ENCODE measurements at regions not wholly inside any gene's neighbourhood (a gene's known extent, or its start where the extent isn't known, plus 50 kb on each side); places are given as distances from the start of the nearest gene placed in this dataset.

DNA sequence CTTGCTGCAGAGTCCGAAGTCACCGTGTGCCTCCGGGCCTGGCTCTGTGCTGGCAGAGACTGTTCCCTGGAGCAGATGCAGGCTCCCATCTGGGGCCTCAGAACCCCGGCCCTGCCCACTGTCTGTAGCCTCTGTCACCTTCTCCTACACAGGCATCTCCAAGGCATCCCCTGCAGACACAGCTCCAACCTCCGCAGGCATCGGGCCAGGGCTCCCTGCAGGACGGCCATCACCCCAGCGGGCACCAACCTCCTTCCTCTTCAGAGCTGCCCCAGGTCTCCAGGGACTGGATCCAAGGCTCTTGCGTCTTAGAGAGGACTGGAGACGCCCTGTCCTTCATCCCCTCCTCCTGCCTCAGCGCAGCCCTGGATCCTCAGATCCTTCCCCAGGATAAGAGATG is 69.9 kb upstream of the MYL10 start:
- H3K27me3 Mint-ChIP-seq, result peaks cover 17% of the 10 kb centered on the region
- peaks cover 2% of the 10 kb centered on the region for H3K36me3 Mint-ChIP-seq (ENCODE audit: low read depth)
- no peak for DNase-seq
- H3K4me3 Mint-ChIP-seq, result no peak overlapping the region
- H3K4me1 Mint-ChIP-seq, result peaks cover 2% of the 10 kb centered on the region
- H3K27ac Mint-ChIP-seq, result no peak overlapping the region
- ATAC-seq, result no peak
- no peaks in the 10 kb centered on the region for H3K9me3 ChIP-seq (ENCODE audit: control insufficient read depth, low read length, poor library complexity, severe bottlenecking)

DNA sequence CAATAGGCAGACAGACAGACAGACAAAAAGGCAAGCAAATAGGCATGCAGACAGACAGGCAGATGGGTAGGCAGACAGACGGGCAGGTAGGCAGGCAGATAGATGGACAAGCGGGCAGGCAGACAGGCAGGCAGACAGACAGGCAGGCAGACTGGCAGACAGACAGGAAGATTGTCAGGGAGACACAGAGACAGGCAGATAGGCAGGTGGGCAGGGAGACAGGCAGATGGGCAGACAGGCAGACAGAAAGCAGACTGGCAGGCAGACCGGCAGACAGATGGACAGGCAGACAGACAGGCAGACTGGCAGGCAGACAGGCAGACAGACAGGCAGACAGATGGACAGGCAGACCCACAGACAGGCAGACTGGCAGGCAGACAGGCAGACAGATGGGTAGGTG is 70.3 kb upstream of the MYL10 start:
- ATAC-seq, result no peak
- Mint-ChIP-seq H3K27ac (no peak overlapping the region), H3K4me1 (peaks cover 2% of the 10 kb centered on the region), H3K27me3 (peaks cover 17% of the 10 kb centered on the region), H3K36me3 (ENCODE audit: low read depth) (peaks cover 2% of the 10 kb centered on the region), H3K4me3 (no peak overlapping the region)
- H3K9me3 ChIP-seq (ENCODE audit: control insufficient read depth, low read length, poor library complexity, severe bottlenecking), result no peaks in the 10 kb centered on the region
- no peak for DNase-seq

DNA sequence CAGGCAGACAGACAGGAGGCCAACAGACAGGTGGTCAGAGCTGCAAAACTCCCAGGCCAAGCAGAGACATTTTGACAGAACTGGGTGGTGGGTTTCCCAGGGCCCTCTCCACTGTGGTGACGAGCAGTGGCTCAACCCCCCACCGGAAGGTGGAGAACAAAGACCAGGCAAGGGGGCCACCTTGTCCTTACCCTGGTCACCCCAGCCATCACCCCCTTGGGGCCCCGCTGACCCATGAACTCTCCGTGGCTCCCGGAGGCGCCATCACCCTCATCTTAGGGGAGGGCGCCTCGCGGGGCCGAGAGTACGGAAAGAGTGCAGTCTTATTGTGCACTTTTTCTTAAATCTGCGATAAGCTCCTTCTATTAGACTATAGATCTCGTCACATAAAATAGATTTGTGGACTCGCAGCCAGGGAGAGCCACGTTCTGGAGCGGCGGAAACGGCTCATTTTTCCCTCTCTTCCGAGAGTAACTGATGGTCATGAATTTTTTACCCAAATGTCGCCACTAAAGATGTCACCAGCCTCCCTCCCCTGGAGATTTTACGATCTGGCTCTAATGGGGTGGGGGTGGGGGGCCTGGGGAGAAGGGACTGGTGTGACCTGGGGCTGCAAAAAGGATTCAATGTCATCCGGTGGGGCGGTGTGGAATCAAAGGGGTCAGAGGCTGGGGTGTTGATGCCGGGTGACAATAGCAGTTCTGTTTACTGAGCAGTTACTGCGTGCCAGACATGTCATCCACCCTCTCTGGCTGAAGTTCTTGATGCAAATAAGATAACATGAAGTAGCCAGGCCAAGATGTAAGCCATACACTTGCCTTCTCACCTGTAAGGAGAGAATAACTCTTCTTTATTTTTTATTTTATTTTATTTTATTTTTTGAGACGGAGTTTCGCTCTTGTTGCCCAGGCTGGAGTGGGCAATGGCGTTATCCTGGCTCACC is 71.1 kb upstream of the MYL10 start:
- ATAC-seq, result no peak
- Mint-ChIP-seq H3K4me3 (no peak overlapping the region), H3K27me3 (peaks cover 18% of the 10 kb centered on the region)

DNA sequence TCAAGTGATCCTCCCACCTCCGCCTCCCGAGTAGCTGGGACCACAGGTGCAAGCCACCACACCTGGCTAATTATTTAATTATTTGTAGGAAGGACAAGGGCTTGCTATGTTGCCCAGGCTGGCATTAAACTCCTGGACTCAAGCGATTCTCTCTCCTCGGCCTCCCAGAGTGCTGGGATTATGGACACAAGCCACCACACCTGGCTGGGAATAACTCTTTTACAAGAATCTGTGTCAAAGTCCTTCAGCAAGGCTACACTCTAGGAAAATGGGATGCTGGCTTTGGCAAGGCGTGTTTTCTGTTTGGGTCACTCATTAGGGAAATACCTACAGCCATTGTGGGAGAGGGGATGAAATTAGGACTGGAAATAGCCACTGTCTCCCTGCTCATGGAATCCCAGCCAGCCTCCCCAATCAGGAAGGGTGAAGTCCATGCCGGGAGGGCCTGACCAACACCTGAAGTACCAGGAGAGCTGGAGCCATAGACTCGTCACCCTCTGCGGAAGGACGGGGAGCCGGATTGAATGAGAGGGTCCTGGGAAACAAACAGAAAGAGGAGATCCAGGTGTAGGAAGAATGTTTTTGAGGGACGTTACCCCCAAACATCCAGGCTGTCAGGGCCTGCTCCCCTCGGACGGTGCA is 72.2 kb upstream of the MYL10 start:
- no peak overlapping the region for H3K4me3 Mint-ChIP-seq
- no peak for ATAC-seq
- H3K27ac Mint-ChIP-seq, result no peak overlapping the region
- DNase-seq, result no peak
- peaks cover 2% of the 10 kb centered on the region for H3K36me3 Mint-ChIP-seq (ENCODE audit: low read depth)
- H3K27me3 Mint-ChIP-seq, result peaks cover 25% of the 10 kb centered on the region
- no peaks in the 10 kb centered on the region for H3K9me3 ChIP-seq (ENCODE audit: control insufficient read depth, low read length, poor library complexity, severe bottlenecking)
- H3K4me1 Mint-ChIP-seq, result peaks cover 3% of the 10 kb centered on the region

More for the DNA sequence above, 71.1 kb upstream of the MYL10 start:
- no peak for DNase-seq
- no peaks in the 10 kb centered on the region for H3K9me3 ChIP-seq (ENCODE audit: control insufficient read depth, low read length, poor library complexity, severe bottlenecking)
- H3K4me1 Mint-ChIP-seq, result peaks cover 2% of the 10 kb centered on the region
- H3K36me3 Mint-ChIP-seq (ENCODE audit: low read depth), result peaks cover 2% of the 10 kb centered on the region
- no peak overlapping the region for H3K27ac Mint-ChIP-seq

- DNase-seq, result no peak
- Mint-ChIP-seq H3K27ac (no peak overlapping the region), H3K27me3 (peaks cover 25% of the 10 kb centered on the region), H3K4me3 (no peak overlapping the region), H3K4me1 (peaks cover 3% of the 10 kb centered on the region), H3K36me3 (ENCODE audit: low read depth) (no peaks in the 10 kb centered on the region)
- no peak for ATAC-seq
- no peaks in the 10 kb centered on the region for H3K9me3 ChIP-seq (ENCODE audit: control insufficient read depth, low read length, poor library complexity, severe bottlenecking)
Observed at GRCh38 chr7:101702362-101702850, 73.3 kb upstream of the MYL10 start.

- Mint-ChIP-seq H3K4me3 (no peak overlapping the region), H3K4me1 (peaks cover 2% of the 10 kb centered on the region), H3K27me3 (peaks cover 16% of the 10 kb centered on the region), H3K27ac (no peak overlapping the region), H3K36me3 (ENCODE audit: low read depth) (no peaks in the 10 kb centered on the region)
- DNase-seq (no peak), ATAC-seq (no peak)
- H3K9me3 ChIP-seq (ENCODE audit: control insufficient read depth, low read length, poor library complexity, severe bottlenecking), result no peaks in the 10 kb centered on the region
Observed at GRCh38 chr7:101705331-101705730, 76.2 kb upstream of the MYL10 start.

DNA sequence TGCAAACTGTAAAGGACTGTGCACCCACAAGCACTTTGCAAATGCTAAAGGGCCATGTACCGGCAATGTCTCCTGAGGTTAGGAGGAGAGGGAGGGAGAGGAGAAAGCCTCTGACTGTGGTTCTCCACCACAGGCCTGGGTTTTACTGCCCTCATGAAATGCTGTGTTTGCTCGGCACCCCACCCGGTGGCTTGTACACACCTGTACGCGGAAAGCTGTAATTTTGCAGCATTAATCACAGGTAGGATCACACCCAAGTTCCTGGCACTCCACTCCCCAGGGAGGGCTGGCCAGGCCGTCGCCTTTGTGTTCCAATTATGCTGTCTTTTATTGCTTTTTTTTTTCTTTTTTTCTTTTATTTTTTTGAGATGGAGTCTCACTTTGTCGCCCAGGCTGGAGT is 78.5 kb upstream of the MYL10 start:
- H3K4me1 Mint-ChIP-seq, result peaks cover 2% of the 10 kb centered on the region
- no peak overlapping the region for H3K4me3 Mint-ChIP-seq
- no peaks in the 10 kb centered on the region for H3K36me3 Mint-ChIP-seq (ENCODE audit: low read depth)
- H3K27me3 Mint-ChIP-seq, result peaks cover 24% of the 10 kb centered on the region
- ATAC-seq (no peak), DNase-seq (no peak)
- H3K27ac Mint-ChIP-seq, result no peak overlapping the region
- no peaks in the 10 kb centered on the region for H3K9me3 ChIP-seq (ENCODE audit: control insufficient read depth, low read length, poor library complexity, severe bottlenecking)

- no peaks in the 10 kb centered on the region for H3K9me3 ChIP-seq (ENCODE audit: control insufficient read depth, low read length, poor library complexity, severe bottlenecking)
- ATAC-seq (no peak), DNase-seq (no peak)
- Mint-ChIP-seq H3K4me3 (no peak overlapping the region), H3K4me1 (peaks cover 2% of the 10 kb centered on the region), H3K27me3 (peaks cover 26% of the 10 kb centered on the region), H3K27ac (no peak overlapping the region), H3K36me3 (ENCODE audit: low read depth) (no peaks in the 10 kb centered on the region)
Observed at GRCh38 chr7:101708223-101708622, 79.1 kb upstream of the MYL10 start.

DNA sequence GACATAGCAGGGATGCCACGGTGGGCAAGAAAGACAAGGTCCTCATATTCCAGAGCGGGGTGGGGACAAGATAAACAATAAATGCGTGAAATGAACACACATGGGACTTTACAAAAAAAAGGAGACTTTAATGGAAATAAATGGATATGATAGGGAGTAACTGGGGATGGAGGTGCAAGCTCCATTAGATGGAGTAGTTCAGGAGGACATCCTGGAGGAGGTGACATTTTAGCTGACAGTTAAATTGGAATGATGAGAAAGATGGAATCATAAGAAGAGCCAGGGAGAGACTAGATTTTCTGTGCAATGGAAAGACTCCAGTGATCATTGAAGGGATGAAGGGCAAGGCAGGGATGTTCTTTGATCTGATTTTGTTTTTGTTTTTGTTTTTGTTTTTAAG is 83.6 kb upstream of the MYL10 start:
- H3K4me3 Mint-ChIP-seq, result no peak overlapping the region
- no peak for ATAC-seq
- no peaks in the 10 kb centered on the region for H3K9me3 ChIP-seq (ENCODE audit: control insufficient read depth, low read length, poor library complexity, severe bottlenecking)
- H3K36me3 Mint-ChIP-seq (ENCODE audit: low read depth), result no peaks in the 10 kb centered on the region
- no peaks in the 10 kb centered on the region for H3K4me1 Mint-ChIP-seq
- DNase-seq, result no peak
- H3K27me3 Mint-ChIP-seq, result peaks cover 11% of the 10 kb centered on the region
- H3K27ac Mint-ChIP-seq, result peak overlapping the region; percentile 41

DNA sequence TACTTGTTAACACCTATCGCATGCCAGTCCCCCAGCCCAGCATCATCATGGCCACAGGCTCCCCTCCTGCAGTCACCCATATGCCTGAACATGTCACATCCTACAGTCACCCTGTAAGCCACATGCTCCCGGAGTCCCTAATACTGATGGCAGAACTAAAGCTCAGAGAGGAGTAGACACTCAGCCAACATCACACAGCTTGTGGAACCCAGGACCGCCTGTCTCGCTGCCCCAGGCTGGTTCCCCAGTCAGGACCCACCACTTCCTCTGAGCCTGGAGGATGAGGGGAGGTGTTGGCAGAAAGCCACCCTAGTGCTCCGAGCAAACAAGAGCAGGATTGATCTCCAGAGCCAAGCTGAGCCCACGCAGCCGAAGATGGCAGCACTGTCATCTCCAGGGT is 85.0 kb upstream of the MYL10 start:
- no peaks in the 10 kb centered on the region for H3K9me3 ChIP-seq (ENCODE audit: control insufficient read depth, low read length, poor library complexity, severe bottlenecking)
- no peak for ATAC-seq
- Mint-ChIP-seq H3K4me1 (no peaks in the 10 kb centered on the region), H3K27ac (no peak overlapping the region), H3K36me3 (ENCODE audit: low read depth) (no peaks in the 10 kb centered on the region), H3K27me3 (peaks cover 17% of the 10 kb centered on the region), H3K4me3 (no peak overlapping the region)
- DNase-seq, result no peak

GRCh38 chr7:101717628-101718357 is 88.7 kb upstream of the MYL10 start:
- no peaks in the 10 kb centered on the region for H3K9me3 ChIP-seq (ENCODE audit: control insufficient read depth, low read length, poor library complexity, severe bottlenecking)
- no peak overlapping the region for H3K4me3 Mint-ChIP-seq
- no peak overlapping the region for H3K27ac Mint-ChIP-seq
- peaks cover 6% of the 10 kb centered on the region for H3K27me3 Mint-ChIP-seq
- H3K4me1 Mint-ChIP-seq, result no peaks in the 10 kb centered on the region
- DNase-seq (no peak), ATAC-seq (peak; percentile 39)
- H3K36me3 Mint-ChIP-seq (ENCODE audit: low read depth), result no peaks in the 10 kb centered on the region

DNA sequence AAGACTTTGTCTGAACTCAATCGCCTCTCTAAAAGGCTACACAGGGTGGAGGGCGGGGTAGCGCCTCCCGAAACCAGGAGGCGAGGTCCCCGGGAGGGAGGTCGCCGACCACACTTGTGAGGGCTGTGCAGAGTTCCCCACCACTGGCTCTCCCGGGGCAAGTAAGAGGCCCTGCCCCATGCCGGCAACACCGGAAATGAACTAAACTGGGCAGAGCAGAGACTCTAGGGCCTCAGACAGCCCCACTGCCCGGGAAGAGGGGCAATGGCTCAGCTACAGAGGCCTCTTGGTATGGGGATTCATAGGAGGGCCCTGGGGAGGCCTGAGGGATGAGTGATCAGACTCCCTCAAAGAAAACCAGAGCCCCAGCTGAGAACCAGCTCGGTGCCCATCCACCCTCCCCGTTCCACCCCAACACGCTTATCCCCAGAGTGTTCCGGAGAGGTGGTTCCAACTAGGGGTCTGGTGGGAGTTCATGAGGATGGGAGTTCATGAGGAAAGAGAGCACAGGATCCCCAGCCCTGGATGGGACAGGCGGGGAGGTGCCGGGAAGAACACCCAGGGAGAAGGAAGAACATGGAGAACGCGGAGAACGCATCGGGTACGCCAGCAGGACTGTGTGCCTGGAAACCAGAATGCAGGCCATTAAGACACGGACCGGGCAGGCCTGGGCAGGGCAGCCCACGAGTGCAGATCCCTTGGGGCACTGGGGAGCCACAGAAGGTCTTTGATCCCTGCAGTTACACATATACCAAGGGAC is 89.4 kb upstream of the MYL10 start:
- Mint-ChIP-seq H3K4me3 (no peak overlapping the region), H3K27ac (no peak overlapping the region), H3K36me3 (ENCODE audit: low read depth) (no peaks in the 10 kb centered on the region), H3K4me1 (no peaks in the 10 kb centered on the region), H3K27me3 (peaks cover 6% of the 10 kb centered on the region)
- DNase-seq (no peak), ATAC-seq (peak; percentile 14)
- H3K9me3 ChIP-seq (ENCODE audit: control insufficient read depth, low read length, poor library complexity, severe bottlenecking), result no peaks in the 10 kb centered on the region

- no peak overlapping the region for H3K27ac Mint-ChIP-seq
- no peaks in the 10 kb centered on the region for H3K36me3 Mint-ChIP-seq (ENCODE audit: low read depth)
- ATAC-seq (no peak), DNase-seq (no peak)
- peaks cover 6% of the 10 kb centered on the region for H3K27me3 Mint-ChIP-seq
- H3K4me3 Mint-ChIP-seq, result no peak overlapping the region
- H3K4me1 Mint-ChIP-seq, result no peaks in the 10 kb centered on the region
- no peaks in the 10 kb centered on the region for H3K9me3 ChIP-seq (ENCODE audit: control insufficient read depth, low read length, poor library complexity, severe bottlenecking)
Observed at GRCh38 chr7:101719123-101719470, 90.0 kb upstream of the MYL10 start.
